HUDEP-2 (cell line): ENCODE measurements at regions not wholly inside any gene's neighbourhood (a gene's known extent, or its start where the extent isn't known, plus 50 kb on each side); places are given as distances from the start of the nearest gene placed in this dataset.

Experiments
- DNase-seq, 76 experiments: peaks; one replicate each; lab custom pipeline; 2025; ENCODE audit not compliant: unreplicated experiment in 76 of 76; lab: John Stamatoyannopoulos, UW

DNA sequence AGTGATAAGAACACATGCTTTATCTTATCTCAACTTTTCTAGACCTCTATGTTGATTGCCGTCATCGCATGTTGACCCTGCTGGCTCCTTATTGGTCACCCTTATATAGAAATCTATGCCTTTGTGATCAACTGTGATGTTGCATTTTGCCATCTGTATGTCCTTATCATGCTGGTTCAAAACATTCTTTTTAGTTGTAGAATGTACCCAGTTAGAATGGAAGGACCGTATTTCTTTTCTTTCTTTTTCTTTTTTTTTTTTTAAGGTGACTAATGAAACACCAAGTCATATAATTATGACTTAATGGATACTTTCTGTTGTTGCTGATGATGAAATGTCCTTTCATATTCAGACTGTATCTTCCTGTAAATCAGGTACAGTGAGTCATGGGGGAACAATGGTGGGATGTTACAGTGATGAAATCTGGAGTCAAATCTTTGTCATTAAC, 145.9 kb upstream of the CITED2 start:
- no peak for DNase-seq

GRCh38 chr6:139519571-139520031, 145.2 kb upstream of the CITED2 start:
- DNase-seq, result no peak

- DNase-seq, result no peak
Measured at GRCh38 chr6:139519097-139519496, 144.6 kb upstream of the CITED2 start.

GRCh38 chr6:139518556-139519091, 144.2 kb upstream of the CITED2 start:
- peak in 75 of 76 experiments; percentile 19 to 94 (median 70) for DNase-seq

DNA sequence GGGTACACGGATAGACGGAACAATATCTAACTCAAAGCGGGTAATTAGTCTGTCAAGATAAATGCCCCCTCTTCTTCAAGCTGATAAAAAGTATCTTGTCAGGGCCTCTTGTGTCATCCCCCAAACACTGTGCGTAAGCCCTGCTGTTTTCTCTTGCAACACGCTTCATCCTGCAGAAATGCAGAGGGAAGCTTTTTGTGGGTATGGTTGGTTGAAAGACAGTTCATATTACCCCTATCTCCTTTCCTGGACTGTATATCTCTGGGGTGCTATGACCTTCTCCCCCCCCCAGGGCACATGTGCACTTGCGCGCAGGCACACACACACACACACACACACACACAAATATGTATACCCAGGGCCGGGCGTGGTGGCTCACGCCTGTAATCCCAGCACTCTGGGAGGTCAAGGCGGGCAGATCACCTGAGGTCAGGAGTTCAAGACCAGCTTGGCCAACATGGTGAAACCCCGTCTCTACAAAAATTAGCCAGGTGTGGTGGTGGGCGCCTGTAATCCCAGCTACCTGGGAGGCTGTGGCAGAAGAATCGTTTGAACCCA, 143.6 kb upstream of the CITED2 start:
- DNase-seq, result peak in 34 of 76 experiments; percentile 9 to 61 (median 36)

DNA sequence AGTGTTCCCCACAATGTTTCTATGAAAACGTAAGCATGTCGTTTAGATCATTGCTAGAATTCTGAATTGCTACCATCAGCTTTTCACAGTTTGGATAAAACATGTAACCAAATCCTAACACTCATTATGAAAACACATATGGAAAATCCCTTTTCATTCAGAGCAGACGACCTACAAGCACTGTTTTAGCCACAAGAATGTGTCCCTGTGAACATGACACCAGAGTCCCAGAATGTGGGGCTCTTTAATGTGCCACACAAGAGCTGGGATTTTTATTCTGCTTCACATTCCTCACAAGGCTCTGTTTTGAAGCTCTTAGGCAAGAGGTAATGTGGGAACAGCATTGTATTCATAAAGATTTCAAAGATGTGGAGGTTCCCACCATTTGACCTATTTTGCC, 141.1 kb upstream of the CITED2 start:
- DNase-seq, result no peak

DNA sequence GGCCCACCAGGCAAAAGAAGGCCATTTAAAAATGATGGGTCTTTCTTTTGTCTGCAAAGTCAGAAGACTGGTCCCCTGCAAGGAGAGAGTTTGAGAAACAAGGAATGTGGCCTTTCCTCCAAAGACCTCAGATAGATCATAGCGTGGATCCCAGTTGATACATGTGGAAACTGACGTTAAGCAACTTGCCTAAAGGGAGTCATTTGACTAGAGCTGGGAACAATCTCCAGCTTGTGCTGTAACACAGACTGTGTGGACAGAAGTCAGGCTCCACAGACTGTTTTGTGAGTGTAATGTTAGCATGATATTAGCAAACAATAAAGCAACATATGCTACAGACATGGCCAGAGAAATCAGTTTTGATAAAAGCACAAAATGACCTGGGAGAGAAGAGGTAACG, 140.4 kb upstream of the CITED2 start:
- peak in 1 of 76 experiments; percentile 14 for DNase-seq

DNA sequence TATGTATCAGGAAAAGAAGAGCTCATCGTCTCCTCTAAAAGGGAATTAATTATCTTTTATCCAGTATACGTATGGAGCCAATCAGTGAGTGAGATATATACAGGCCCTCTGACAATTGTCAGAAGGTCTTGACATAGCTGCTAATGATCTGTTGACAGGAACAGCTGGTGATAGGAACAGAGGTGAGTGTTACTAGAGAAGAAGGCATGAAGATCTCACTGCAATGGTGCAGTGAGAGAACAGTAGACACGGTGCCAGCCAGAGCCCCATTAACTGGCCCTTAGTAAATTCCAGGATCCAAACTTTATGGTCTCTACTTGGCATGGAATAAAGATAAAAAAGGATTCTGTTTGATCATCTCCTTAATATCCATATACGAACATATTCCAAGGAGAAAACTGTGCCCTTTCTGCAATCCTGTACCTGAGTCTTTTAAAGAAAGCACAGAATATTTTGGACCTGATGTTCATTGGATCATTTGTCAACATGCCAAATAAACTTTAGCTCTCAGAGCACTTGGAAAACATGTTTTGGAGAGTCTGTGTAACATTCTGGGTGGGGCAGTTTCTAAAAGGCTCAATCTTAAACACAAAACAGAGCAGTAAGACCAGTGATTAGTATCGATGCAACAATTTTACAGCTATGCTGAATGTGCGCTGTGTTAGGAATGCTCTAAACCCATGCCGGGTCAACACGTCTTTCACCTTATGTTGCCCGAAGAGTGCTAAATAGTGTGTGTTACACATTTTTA, 135.8 kb upstream of the CITED2 start:
- DNase-seq, result no peak

GRCh38 chr6:139509167-139509566, 134.7 kb upstream of the CITED2 start:
- DNase-seq, result no peak

- DNase-seq, result no peak
Measured at GRCh38 chr6:139508576-139508975, 134.1 kb upstream of the CITED2 start.

DNA sequence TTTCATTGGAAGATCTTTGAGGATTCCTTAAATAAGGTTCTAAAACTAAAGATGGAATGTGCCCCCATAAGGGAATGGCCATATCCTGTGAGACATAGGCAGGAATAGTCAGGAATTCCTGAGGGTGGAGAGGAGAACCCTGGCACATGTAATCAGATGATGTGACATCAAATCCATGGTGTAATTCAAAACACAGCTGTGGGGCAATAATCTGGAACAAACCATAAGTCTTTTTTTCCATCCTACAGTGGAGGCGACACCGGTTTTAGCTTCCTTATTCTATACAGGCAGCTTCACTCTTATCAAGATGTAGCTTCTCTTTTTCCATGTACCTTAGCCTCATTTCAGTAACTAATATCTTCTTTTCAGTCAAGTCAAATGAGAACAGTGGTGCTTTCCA, 133.6 kb upstream of the CITED2 start:
- DNase-seq, result peak in 7 of 76 experiments; percentile 17 to 45 (median 36)

- DNase-seq, result no peak
Measured at GRCh38 chr6:139500977-139501376, 126.5 kb upstream of the CITED2 start.

DNA sequence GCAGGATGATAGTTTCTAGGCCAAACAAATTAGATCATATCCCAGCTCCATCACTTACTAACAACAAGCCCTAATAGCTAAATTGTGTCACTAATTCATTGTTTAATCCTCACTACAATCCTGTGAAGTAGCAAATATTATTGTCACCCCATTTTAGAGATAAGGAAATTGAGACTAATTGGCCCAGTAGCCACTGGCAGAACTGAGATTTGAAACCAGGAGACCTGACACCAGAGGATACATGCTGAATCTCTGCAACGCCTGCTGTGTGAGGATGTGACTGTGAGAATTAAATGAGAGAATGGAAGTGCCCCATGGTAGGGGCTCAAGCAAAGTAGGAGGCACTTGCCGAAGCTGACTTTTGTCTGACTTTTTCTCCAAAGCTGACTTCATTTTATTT, 124.3 kb upstream of the CITED2 start:
- no peak for DNase-seq

GRCh38 chr6:139497345-139497961, 123.0 kb upstream of the CITED2 start:
- peak in 72 of 76 experiments; percentile 24 to 92 (median 68) for DNase-seq

GRCh38 chr6:139496654-139497344, 122.4 kb upstream of the CITED2 start:
- peak in 19 of 76 experiments; percentile 21 to 83 (median 62) for DNase-seq

DNA sequence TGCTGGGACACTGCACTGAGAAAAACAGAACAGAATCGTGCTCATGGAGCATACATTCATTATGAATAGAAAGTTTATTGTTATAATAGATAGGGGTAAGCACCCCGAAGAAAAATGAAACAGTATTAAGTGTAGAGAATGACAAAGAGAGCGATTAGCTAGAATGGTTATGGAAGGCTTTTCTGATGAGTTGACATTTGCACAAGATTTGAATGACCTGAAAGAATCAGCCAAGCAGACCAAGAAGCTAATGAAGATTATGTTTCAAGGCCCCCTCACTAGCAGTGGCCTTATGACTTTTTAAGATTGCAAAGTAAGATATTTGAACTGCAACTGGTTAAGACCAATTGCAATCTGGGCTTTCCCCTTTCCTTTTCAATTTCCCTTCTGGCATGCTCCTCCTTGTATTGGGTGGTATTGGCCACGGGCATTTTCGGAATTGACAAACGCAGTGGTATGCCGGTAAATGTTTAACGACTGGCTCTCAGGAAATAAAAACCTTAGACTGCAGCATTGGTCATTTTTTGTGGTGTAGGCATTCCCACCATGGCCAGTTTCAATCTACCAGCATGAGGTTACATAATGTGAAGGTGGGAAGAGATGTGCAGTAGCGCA, 120.0 kb upstream of the CITED2 start:
- no peak for DNase-seq

DNA sequence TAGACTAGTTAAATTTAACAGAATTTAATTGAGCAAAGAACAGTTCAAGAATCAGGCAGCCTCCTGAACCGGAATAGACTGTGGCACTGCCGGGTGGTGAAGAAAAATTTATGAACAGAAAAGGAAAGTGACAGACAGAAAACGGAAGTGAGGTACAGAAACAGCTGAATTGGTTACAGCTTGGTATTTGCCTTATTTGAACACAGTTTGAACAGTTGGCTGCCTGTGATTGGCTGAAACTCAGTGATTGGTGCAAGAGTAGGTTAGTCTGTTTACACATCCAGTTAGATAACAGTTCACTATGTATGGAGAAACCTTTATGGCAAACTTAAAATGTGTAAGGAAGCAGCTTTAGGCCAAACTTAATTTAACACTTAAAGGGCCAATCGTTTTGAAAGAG, 116.0 kb upstream of the CITED2 start:
- DNase-seq, result peak in 9 of 76 experiments; percentile 9 to 43 (median 25)

DNA sequence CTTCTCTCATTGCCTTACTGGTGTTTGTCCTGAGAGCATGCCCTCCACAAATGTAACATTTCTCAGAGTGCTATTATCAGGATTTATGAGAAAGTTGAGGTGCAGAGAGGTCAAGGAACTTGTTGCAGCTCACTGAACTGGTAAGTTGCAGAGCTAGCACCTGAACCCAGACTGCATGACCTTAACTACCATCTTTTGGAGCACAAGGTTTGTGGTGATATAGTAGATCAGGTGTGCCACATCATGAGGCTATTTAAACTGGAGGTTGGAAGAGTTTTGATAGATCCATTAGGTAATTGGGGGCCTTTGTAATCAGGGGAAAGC, 112.0 kb upstream of the CITED2 start:
- DNase-seq, result no peak

DNA sequence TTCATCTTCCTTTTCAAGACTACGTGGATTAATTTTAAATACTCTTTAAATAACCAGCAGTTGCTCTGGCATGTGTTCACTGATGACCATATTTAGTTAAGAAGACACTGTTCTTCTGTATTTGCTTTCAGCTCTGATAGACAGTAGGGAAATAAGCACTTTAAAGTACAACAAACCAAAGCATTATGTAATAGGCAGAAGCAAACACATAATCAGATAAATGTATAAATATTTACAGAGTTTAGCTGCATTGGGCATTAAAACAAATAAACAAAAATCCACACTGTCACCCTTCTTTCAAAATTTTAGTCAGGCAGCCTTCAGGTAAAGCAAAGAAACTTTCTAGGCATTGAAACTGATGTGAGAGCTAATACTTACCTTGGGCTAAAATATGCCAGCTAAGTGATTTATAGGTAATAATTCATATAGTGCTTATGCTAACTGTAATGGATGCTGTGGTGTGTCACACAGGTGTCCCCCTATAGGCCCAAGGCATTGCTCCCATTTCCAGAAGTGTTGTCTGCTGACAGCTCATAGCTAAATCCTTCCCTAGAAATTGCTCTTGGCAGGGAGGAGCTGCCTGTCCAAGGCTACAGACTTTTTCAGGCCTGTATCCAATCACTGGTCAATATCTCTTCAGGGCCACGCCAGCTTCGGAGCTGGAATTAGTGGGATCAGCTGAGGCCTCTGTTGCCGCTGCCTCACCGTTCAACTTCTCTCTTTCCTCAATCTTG, 111.5 kb upstream of the CITED2 start:
- no peak for DNase-seq

DNA sequence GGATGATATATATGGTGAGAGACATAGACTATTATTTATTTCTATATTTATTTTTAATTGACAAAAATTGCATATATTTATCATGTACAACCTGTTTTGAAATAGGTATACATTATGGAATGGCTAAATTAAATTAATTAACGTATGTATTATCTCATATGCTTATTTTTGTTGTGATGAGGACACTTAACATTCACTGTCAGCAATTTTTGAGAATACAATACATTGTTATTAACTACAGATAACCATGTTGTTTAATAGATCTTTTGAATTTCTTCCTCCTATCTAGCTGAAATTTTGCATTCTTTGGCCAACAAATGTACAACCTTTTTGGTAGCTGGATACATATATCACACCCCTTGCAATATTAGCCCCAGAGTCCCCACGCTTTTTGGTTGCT, 110.7 kb upstream of the CITED2 start:
- no peak for DNase-seq
